ENCODE measurements at regions not wholly inside any gene's neighbourhood (a gene's known extent, or its start where the extent isn't known, plus 50 kb on each side); places are given as distances from the start of the nearest gene placed in this dataset.

GRCh38 chr12:75854681-75855309 is 176.8 kb downstream of the PHLDA1 start:
- Histone ChIP-seq H3K18ac (ENCODE audit: low read depth, low read length) (no peak overlapping the region), H3K36me3 (ENCODE audit: control insufficient read depth, insufficient read depth, low read length) (no peaks in the 10 kb centered on the region), H4K8ac (ENCODE audit: low read depth in 2 of 2, low read length in 2 of 2) (0 out of 4 replicates have a peak overlapping the region, but pooled peaks of 1 of the 2 experiments have one; percentile 19), H2AK5ac (ENCODE audit: low read depth, low read length) (no peak overlapping the region; the same call in 1 of the 2 replicates), H3K4ac (ENCODE audit: low read depth, low read length) (no peak overlapping the region; the same call in 1 of the 2 replicates), H4K20me1 (ENCODE audit: insufficient read depth, low read length) (no peaks in the 10 kb centered on the region), H3K9ac (ENCODE audit: low read depth, low read length) (no peak overlapping the region), H3K79me1 (ENCODE audit: low read depth in 1 of 2, low read length in 2 of 2) (no peaks in the 10 kb centered on the region), H2BK120ac (ENCODE audit: low read depth, low read length) (0 out of 2 replicates have a peak overlapping the region, but pooled peaks have one; percentile 19), H3K14ac (replicated peaks; ENCODE audit: low read depth, low read length) (0 out of 2 replicates have a peak overlapping the region, but pooled peaks have one; percentile 55), H4K91ac (ENCODE audit: insufficient read depth, low read depth, low read length) (no peak overlapping the region), H3K27ac (ENCODE audit: insufficient read depth, low read length) (no peak overlapping the region), H3K56ac (ENCODE audit: extremely low read depth, insufficient read depth, low read length) (no peak overlapping the region), H3K4me3 (ENCODE audit: insufficient read depth, low read depth, low read length) (no peak overlapping the region), H2BK5ac (ENCODE audit: low read depth, low read length, poor library complexity, severe bottlenecking) (no peak overlapping the region), H2AK9ac (replicated peaks; ENCODE audit: low read depth, low read length, poor library complexity) (no peak overlapping the region), H3K4me2 (ENCODE audit: low read depth, low read length) (no peak overlapping the region), H3K9me3 (ENCODE audit: control insufficient read depth, insufficient read depth, low read length) (no peaks in the 10 kb centered on the region), H4K5ac (ENCODE audit: low read depth, low read length) (no peak overlapping the region), H3K4me1 (ENCODE audit: control insufficient read depth, insufficient read depth, low read length) (peaks cover 8% of the 10 kb centered on the region), H3K23ac (ENCODE audit: low read depth, low read length) (no peak overlapping the region), H3K27me3 (ENCODE audit: control insufficient read depth, insufficient read depth, low read length) (no peaks in the 10 kb centered on the region), H3K9me1 (ENCODE audit: insufficient read depth, low read length) (peaks cover 4% of the 10 kb centered on the region; the same call in 1 of the 2 replicates), H2AFZ (replicated peaks; ENCODE audit: low read length, poor library complexity) (no peak overlapping the region), H2BK15ac (ENCODE audit: low read depth, low read length) (no peak overlapping the region), H2BK20ac (ENCODE audit: low read depth, low read length) (peak overlapping the region; percentile 77; the same call in 1 of the 2 replicates)
- POLR2A ChIA-PET (ENCODE audit: unreplicated experiment) = interaction anchor here (0.6 kb wide), 1 partner anchor 347 kb away, joined by 7 read pairs; no protein-coding TSS in a partner anchor
- ATAC-seq (ENCODE audit: low read depth) (no peak), DNase-seq (peak; percentile 35)
- intact Hi-C loops (cut with micrococcal nuclease) = no loop called here
- no CpG with 5 or more reads among the region's 4 CpGs for WGBS, 2 experiments (ENCODE audit: extremely low coverage in 2 of 2, insufficient read length in 1 of 2)
- in situ Hi-C loops (cut with MboI; ENCODE audit: low sequenced_read_pairs) = no loop called here
- CTCF ChIA-PET = no interaction called here
- dilution Hi-C loops (cut with HindIII; ENCODE audit: low sequenced_read_pairs, unreplicated experiment) = no loop called here
- TF ChIP-seq MAZ (IDR thresholded peaks at IDR 0.05; ENCODE audit: borderline replicate concordance, low read depth, low read length) (no peak), MXI1 (IDR thresholded peaks at IDR 0.05; ENCODE audit: borderline replicate concordance, low read depth, low read length) (no peak), RCOR1 (IDR thresholded peaks at IDR 0.05; ENCODE audit: insufficient replicate concordance, low read length) (no peak), RAD21 (IDR thresholded peaks at IDR 0.05; ENCODE audit: low read length) (no peak), MAFK (IDR thresholded peaks at IDR 0.05; ENCODE audit: low read depth, low read length) (no peak), NFE2L2 (IDR thresholded peaks at IDR 0.05; ENCODE audit: low read depth, low read length) (no peak), USF2 (IDR thresholded peaks at IDR 0.05; ENCODE audit: low read depth, low read length) (no peak), CHD1 (IDR thresholded peaks at IDR 0.05; ENCODE audit: low read depth, low read length) (no peak), FOS (IDR thresholded peaks at IDR 0.05; ENCODE audit: low read depth, low read length) (no peak), RFX5 (IDR thresholded peaks at IDR 0.05; ENCODE audit: low read depth, low read length) (no peak), SMC3 (IDR thresholded peaks at IDR 0.05; ENCODE audit: low read depth, low read length) (no peak), POLR2A (IDR thresholded peaks at IDR 0.05; ENCODE audit: low read depth, low read length) (no peak), ELK1 (IDR thresholded peaks at IDR 0.05; ENCODE audit: borderline replicate concordance, low read depth, low read length) (no peak), BHLHE40 (IDR thresholded peaks at IDR 0.05; ENCODE audit: low read depth, low read length) (no peak), CTCF (conservative IDR thresholded peaks at IDR 0.05; ENCODE audit: low read depth, low read length) (no peak), CEBPB (IDR thresholded peaks at IDR 0.05; ENCODE audit: low read depth, low read length) (no peak)
- no TSS peak for BruUV-seq (replicated peaks)
